GM10266 (cell line): ENCODE measurements at regions not wholly inside any gene's neighbourhood (a gene's known extent, or its start where the extent isn't known, plus 50 kb on each side); places are given as distances from the start of the nearest gene placed in this dataset.

ENCODE experiments used
- DNase-seq: peaks from one replicate; pipeline ENCODE4 v3.0.0; 2012; ENCODE audit errors: extremely low spot score
- CTCF ChIP-seq: IDR thresholded peaks from 2 replicates; pipeline ENCODE4 v1.5.1; 2012; ENCODE audit warnings: mild to moderate bottlenecking, low read depth; ENCODE audit not compliant: control insufficient read depth, insufficient read depth; ENCODE audit errors: missing control alignments

DNA sequence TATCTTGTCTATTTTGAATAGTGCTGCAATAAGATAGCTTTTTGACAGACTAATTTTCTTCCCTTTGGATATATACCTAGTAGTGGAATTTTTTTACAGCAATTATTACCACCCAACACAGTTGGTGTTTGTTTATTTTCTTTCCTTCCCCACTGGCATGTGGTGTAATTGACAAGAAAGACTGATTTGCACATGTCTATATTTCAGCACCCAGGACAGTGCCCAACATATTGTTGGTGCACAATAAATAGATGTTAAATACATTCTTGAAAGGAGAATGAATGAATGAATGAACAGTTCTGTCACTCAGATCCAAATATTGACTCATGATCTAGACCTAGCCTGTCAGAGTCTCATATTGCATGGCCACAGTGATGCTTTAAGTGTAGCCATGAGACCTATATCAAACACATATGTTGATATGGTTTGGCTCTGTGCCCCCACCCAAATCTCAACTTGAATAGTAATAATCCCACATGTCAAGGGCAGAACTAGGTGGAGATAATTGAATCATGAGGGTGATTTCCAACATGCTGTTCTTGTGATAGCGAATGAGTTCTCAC lies 538.2 kb downstream of the NYAP2 start:
- TF ChIP-seq CTCF = no peak
- no peak for DNase-seq

DNA sequence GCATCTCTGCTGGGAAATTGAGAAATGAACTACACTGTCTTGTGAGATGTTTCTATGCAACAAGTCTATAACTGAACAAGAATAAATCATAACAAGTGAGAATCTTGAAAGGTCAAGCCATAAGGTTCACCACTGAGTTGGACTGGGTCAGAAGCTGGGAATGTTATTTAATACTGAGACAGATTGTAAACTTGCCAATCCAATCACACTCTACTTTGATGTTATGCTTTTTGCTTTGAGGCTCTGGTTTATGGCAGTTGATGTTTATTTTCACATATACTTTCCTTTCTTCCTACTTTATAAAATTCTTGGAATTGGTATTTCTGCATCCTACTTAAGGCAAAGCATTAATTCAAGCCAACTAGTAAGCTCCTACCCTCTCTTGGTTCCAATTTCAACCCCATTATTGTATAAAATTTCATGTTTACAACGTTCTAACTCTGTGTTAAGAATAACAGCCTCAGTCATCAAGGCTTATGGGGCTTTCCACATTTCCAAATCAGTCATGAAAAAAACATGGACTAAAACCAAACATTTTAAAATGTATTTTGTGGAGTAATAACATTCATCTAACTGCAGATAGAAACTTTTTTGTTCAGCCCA lies 533.4 kb downstream of the NYAP2 start:
- TF ChIP-seq CTCF = no peak
- no peak for DNase-seq

GRCh38 chr2:225930687-225931086 lies 531.2 kb downstream of the NYAP2 start:
- no peak for TF ChIP-seq CTCF
- DNase-seq = no peak

GRCh38 chr2:225920621-225921220 lies 521.2 kb downstream of the NYAP2 start:
- DNase-seq = no peak
- TF ChIP-seq CTCF = no peak

- no peak for DNase-seq
- no peak for TF ChIP-seq CTCF
Measured at GRCh38 chr2:225916692-225917091, 517.2 kb downstream of the NYAP2 start.

- no peak for TF ChIP-seq CTCF
- no peak for DNase-seq
Measured at GRCh38 chr2:225911019-225911418, 511.5 kb downstream of the NYAP2 start.

DNA sequence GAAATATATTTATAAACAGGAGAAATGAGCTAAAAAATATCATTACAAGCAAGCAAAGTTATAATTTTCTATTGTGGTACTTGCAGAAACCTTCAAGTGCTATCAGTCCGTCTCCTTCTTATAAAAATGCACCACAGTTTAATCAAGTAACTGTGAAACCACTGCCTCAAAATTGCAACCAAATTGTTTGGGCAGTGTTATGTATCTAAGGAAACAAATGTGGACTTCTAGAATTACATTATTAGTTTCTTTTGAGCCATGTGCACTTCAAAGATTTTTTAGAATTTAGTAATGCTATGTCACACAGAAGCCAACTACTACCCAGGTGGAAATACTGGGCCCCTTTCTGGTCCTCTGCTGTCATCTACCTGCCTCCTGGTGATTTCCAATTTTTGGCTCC lies 495.6 kb downstream of the NYAP2 start:
- DNase-seq = no peak
- no peak for TF ChIP-seq CTCF
